Pancreas (tissue), 10 donors: ENCODE measurements at regions not wholly inside any gene's neighbourhood (a gene's known extent, or its start where the extent isn't known, plus 50 kb on each side); places are given as distances from the start of the nearest gene placed in this dataset.
A peak's percentile ranks its signal among the peaks of the same experiment; 100 is the strongest.

ENCODE experiments used
- ATAC-seq, 4 donors: fragments of 200-7000 bp; cut with Tn5 transposase; one replicate each; pipeline versions ENCODE4 v1.8.0 to v1.9.1; 2020; ENCODE audit warnings: mild to moderate bottlenecking in 4 of 4, moderate library complexity in 4 of 4
- DNase-seq, 6 donors: peaks; one replicate each; pipeline ENCODE4 v3.0.0-alpha.2; 2020
- FAIRE-seq: peaks from 2 replicates; lab custom pipeline; 2012; peaks lifted over from hg19 to GRCh38; lab: Jason Lieb, UNC
- H3K27ac ChIP-seq, 4 donors: fragments of 200-600 bp; sonication (generic); 1 replicate in 3 of 4; 2 replicates in 1 of 4; pipeline versions ENCODE4 v1.5.0 to v1.8.0; 2020
- H3K27me3 ChIP-seq, 4 donors: fragments of 200-600 bp; one replicate each; pipeline ENCODE4 v1.8.0; 2021
- H3K36me3 ChIP-seq, 3 donors: fragments of 200-600 bp; sonication (generic) in 1 of 3; one replicate each; pipeline versions ENCODE4 v1.5.0 to v1.8.0; 2020 to 2021
- H3K4me1 ChIP-seq, 3 donors: fragments of 200-600 bp; one replicate each; pipeline ENCODE4 v1.8.0; 2021
- H3K4me3 ChIP-seq, 4 donors: fragments of 200-600 bp; sonication (generic) in 2 of 4; one replicate each; pipeline versions ENCODE4 v1.5.0 to v1.8.0; 2020 to 2021
- H3K9me3 ChIP-seq, 4 donors: fragments of 200-600 bp; one replicate each; pipeline ENCODE4 v1.8.0; 2021
- CTCF ChIP-seq, 4 donors: fragments of 200-600 bp; sonication (generic) in 3 of 4; IDR thresholded peaks; one replicate each; pipeline versions ENCODE4 v1.5.0 to v1.8.0; 2021; ENCODE audit warnings: antibody characterized with exemption in 4 of 4
- WGBS, 2 donors: extraction: QIAGEN DNeasy Blood & Tissue Kit; methylation state at CpG; one replicate each; pipeline ENCODE4 v1.1.7; 2013; 5-methylcytosine and 5-hydroxymethylcytosine counted together
- intact Hi-C, 3 donors: fragments of 100-400 bp; cut with DNase I; formaldehyde crosslinking; loops; one replicate each; pipeline versions ENCODE4 v1.11.1 to v1.14.2; 2022
- donor health status: healthy with polysubstance abuse.
- donor health status: DM: no; HTN: no; CAD: no; lungs with moderate emphysema.
- donor health status: DM: no; HTN: no; CAD: no.
- donor health status: control.
- donor health status: control.
- donor health status: Bipolar disorder and iron deficiency.
- donor health status: DM: yes; HTN: yes; CAD: no.
- donor health status: DM: no; HTN: no; CAD: no.
- donor health status: DM: no; HTN: no; CAD: no.
- donor health status: DM: yes; HTN: yes; CAD: no.

- Histone ChIP-seq H3K4me1 (no peaks in the 10 kb centered on the region), H3K4me3 (no peak overlapping the region), H3K27ac (no peak overlapping the region), H3K27me3 (no peaks in the 10 kb centered on the region), H3K9me3 (no peaks in the 10 kb centered on the region), H3K36me3 (no peaks in the 10 kb centered on the region)
- ATAC-seq (no peak), DNase-seq (no peak), FAIRE-seq (no peak)
- 45 to 83% methylated on average over 8 of the region's 8 CpGs for WGBS, 2 donors
- TF ChIP-seq CTCF (IDR thresholded peaks at IDR 0.05) = no peak
- intact Hi-C loops = no loop called here
Measured at GRCh38 chr3:197353001-197353866, 54.8 kb upstream of the DLG1 start.

- WGBS, 2 donors = 23 to 39% methylated on average over 5 of the region's 5 CpGs
- intact Hi-C loops = no loop called here
- FAIRE-seq (no peak), DNase-seq (peak in 3 of 6 donors; percentile 22 to 52 (median 25)), ATAC-seq (peak; percentile 46 to 93 (median 68))
- H3K27ac ChIP-seq = no peak overlapping the region
- no peaks in the 10 kb centered on the region for H3K36me3 ChIP-seq
- H3K4me1 ChIP-seq = no peaks in the 10 kb centered on the region
- H3K9me3 ChIP-seq = no peaks in the 10 kb centered on the region
- no peak for TF ChIP-seq CTCF (IDR thresholded peaks at IDR 0.05)
- no peaks in the 10 kb centered on the region for H3K27me3 ChIP-seq
- H3K4me3 ChIP-seq = no peak overlapping the region
Measured at GRCh38 chr3:197352382-197352781, 54.0 kb upstream of the DLG1 start.

GRCh38 chr3:197350446-197350845 is 52.0 kb upstream of the DLG1 start:
- no peak for TF ChIP-seq CTCF (IDR thresholded peaks at IDR 0.05)

GRCh38 chr3:197349368-197349767 is 51.0 kb upstream of the DLG1 start:
- no peaks in the 10 kb centered on the region for H3K27me3 ChIP-seq
- ATAC-seq = no peak
- H3K4me3 ChIP-seq = no peak overlapping the region
- no peak for DNase-seq
- FAIRE-seq = no peak
- intact Hi-C loops = no loop called here
- H3K9me3 ChIP-seq = no peaks in the 10 kb centered on the region
- no peak for TF ChIP-seq CTCF (IDR thresholded peaks at IDR 0.05)
- 78 to 81% methylated on average over 8 of the region's 8 CpGs for WGBS, 2 donors
- H3K4me1 ChIP-seq = no peaks in the 10 kb centered on the region
- H3K36me3 ChIP-seq = no peaks in the 10 kb centered on the region
- H3K27ac ChIP-seq = no peak overlapping the region

More at GRCh38 chr3:197350446-197350845, 52.0 kb upstream of the DLG1 start:
- no peak overlapping the region for H3K27ac ChIP-seq
- intact Hi-C loops = no loop called here
- H3K9me3 ChIP-seq = no peaks in the 10 kb centered on the region
- FAIRE-seq = no peak
- no peaks in the 10 kb centered on the region for H3K36me3 ChIP-seq
- DNase-seq = no peak
- H3K4me1 ChIP-seq = no peaks in the 10 kb centered on the region
- ATAC-seq = no peak
- no peaks in the 10 kb centered on the region for H3K27me3 ChIP-seq
- 89 to 90% methylated on average over 13 of the region's 13 CpGs for WGBS, 2 donors
- H3K4me3 ChIP-seq = no peak overlapping the region
